Loucy (cell line): ENCODE measurements at regions not wholly inside any gene's neighbourhood (a gene's known extent, or its start where the extent isn't known, plus 50 kb on each side); places are given as distances from the start of the nearest gene placed in this dataset.

ENCODE experiments used
- CTCF ChIP-seq: fragments of 200-600 bp; sonication (generic); conservative IDR thresholded peaks from 2 replicates; pipeline ENCODE4 v1.5.1; 2014; ENCODE audit warnings: mild to moderate bottlenecking, antibody characterized with exemption, low read length
- EZH2phosphoT487 ChIP-seq: fragments of 200-600 bp; IDR thresholded peaks from 2 replicates; pipeline ENCODE4 v1.6.1; 2018; ENCODE audit warnings: antibody characterized with exemption, mild to moderate bottlenecking, moderate library complexity, borderline replicate concordance

DNA sequence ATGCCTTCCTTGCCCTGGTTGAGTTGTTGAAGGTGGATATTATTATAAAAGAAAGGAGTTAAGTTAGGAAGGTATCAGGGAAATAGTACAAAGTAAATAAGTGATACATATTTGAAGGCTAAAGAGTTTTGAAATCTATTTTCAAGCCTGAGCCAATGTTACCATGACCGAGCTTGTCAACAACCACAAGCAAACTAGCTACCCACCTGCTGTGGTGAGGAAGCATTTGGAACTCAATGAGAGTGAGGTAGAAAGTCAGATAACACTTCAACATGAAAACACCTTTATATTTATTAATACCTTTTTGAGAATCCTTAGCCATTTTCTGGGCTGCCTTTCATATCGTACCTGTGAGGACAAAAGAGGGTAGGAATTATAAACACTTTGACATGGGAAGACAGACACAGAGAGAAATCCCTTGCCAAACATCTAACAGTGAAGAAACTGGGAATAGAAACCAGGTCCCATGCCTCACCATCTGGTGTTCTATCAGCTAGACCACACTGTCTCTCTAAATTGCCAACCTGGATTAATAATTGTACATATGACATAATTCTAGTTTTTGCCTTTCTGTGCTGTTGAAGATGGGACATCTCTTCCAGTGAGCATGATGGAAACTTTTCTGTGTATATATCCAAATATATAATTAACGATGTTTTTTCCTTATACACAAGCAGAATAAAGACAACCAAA, 606.4 kb upstream of the NR3C2 start:
- TF ChIP-seq CTCF (no peak), EZH2phosphoT487 (no peak)
